HG03196 (cell line): ENCODE measurements at regions not wholly inside any gene's neighbourhood (a gene's known extent, or its start where the extent isn't known, plus 50 kb on each side); places are given as distances from the start of the nearest gene placed in this dataset.
"Not testable (repeated sequence)": the region's sequence is repeated elsewhere in the genome, so short reads cannot be mapped to it uniquely, and the experiment has no call there.

ENCODE experiments used
- ATAC-seq: cut with Tn5 transposase; IDR thresholded peaks from one replicate; pipeline ENCODE4 v1.9.1; 2021; ENCODE audit not compliant: unreplicated experiment

DNA sequence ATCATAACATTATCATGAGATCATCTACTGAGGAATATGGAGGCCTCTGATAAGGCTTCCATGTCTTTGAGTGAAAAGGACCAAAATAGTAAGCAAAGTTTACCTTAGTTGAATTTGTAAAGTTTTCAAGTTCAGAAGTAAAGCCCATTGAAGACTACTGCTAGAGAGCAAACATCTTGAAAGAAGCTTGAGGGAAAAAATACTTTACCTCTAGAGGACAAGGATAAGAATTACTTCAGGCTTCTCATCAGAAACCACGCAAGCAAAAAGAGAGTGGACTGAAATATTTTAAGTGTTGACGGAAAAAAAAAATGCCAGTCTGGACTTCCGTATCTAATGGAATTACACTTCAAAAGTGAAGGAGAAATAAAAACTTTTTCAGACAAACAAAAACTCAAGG, 114.3 kb downstream of the MPP7 start:
- no peak for ATAC-seq

DNA sequence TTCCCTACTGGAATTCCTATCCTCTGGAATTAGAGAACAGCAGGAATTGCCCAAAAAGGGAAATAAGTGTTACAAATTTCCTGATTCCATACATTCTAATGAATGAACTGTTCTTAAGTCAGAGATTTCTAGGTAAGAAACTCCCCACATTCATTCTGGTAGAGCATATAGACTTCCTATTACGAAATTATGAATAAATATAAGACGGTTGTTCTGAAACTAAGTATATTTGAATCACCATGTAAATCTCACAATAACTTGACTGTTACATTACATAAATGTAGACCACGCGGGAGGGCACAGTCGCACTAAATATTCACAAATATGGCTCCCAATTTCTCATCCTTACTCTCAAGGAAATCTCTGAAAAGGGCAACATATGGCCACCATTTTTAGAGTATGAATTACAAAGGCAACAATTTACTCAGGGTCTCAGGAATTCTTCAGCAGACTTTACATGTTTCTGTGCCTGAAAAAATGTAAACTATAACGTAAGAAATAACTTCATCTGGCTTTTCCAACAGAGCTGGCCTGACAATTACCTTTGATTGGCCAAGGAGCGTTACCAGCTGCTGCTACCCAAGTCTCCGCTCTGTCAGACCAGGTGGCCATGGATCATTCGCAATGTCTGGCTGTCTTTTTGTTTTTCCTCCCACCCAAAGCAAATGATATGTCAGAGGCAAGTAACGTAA, 115.8 kb downstream of the MPP7 start:
- ATAC-seq, result no peak

DNA sequence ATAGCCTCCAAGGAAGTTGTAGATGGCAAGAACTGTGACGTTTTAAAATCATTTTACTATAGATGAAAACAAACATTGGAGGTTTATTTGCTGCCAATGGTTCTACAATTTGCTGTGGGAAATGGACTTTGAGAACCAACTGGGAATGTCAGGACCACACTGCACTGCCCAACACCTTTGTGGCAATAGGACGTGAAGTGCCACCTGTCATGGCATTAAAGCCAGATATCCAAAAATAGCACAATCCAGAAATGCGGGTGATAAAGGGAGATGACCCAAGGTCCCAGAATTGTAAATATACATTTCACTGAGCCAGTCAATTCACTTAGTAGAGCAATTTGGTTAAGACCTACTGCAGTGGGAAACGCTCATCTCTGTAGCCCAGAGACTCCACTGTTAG, 116.4 kb downstream of the MPP7 start:
- no peak for ATAC-seq

DNA sequence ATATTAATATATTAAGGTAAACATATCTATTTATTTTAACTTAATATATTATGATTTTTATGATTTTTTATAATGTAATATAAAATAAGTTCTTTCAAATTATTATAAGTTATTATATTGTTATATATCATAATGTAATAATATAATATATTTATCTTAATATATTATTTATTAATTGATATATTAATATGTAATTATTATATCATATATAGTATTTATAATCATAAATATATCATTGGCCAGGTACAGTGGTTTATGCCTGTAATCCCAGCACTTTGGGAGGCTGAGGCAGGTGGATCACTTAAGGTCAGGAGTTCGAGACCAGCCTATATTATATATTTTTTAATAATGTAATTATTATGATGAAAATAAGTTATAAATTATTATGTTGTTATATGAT, 118.1 kb downstream of the MPP7 start:
- no peak for ATAC-seq

DNA sequence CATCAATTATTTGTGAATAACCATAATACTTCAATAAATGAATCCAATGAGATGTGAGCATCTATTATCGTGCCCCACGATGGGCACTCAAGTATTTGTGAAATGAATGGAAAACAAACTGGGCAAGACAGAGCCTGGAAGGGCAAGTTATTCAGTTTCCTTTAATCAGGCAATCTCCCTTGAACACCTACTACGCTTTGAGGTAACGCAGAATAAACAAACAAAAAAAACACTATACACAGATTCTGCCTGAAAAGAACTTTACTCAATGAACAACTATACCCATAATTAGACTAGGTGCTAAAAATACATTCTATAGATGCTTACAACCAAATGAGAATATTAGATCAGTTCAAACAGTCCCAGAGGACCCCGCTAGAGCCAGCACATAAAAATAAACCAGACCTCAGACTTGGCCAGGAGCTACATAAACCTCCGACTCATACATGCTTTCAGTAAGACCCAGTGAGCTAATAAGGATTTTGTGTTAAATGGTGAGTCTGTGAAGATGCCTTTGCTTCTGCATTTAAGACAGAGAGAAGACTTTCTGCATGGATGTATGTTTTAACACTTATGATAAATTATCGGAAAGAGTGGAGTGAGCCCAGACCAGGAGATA, 121.3 kb downstream of the MPP7 start:
- ATAC-seq, result no peak

DNA sequence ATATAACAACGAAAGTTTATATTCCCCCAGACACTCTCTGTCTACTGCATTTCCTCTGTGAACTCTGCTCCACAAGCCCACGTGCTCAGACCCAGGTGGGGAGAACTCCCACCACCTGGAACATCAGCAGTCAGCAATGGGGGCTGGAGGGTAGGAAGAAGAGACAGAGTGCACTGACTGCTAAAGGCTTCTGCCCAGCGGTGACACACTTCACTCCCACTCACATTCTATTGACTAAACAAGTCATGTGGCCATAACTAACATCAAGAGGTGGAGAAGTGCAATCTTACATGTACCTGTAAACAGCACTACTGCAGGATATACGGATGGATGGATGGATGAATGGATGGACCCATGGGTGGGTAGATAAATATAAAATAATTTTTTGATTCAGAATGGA, 122.2 kb downstream of the MPP7 start:
- no peak for ATAC-seq

DNA sequence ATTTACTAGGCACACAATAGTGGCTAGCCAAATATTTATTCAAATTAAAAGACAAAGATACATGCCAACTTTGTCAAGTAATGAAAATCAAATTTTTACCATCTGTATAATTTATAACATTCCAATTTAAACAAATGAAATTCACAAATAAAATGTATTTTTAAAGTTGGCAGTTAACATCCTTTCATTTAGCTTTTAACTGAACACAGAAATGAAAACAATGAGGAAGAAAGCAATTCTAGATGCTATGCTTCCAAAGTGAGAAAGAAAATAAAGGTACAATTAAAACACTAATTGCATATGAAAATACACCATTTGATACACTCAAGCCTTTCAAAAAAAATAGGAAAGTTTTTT, 123.1 kb downstream of the MPP7 start:
- no peak for ATAC-seq

DNA sequence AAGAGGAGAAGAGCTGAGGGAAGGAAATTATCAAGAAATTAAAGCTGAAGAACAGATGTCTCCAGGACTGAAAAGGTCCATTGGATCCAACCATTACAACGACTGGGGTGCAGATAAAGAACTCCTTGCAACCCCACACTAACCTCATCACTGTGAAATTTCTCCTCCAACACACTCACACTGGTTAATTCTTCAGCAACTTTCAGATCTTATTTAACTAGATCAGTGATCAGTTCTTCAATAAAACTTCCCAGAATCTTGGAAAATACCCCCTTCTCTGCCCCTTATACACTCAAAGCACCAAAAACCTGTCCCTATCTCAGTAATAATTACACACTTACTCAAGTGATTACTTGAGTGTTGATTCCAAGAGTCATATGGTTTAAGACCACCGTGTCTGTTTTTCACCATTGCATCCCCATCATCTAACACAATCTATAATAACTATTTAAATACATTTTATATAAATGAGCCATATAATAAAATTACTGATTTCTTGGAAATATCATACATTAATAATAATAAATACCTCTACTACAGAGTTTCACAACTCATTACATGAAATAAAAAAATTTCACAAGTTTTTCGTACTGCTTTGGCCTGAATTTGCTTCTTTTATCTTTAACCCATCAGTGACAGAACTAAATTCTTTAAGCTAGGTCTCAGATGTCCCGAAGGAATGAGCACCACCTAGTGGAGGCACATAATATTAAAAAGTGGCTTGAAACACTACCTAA, 123.7 kb downstream of the MPP7 start:
- ATAC-seq, result peak; percentile 63

DNA sequence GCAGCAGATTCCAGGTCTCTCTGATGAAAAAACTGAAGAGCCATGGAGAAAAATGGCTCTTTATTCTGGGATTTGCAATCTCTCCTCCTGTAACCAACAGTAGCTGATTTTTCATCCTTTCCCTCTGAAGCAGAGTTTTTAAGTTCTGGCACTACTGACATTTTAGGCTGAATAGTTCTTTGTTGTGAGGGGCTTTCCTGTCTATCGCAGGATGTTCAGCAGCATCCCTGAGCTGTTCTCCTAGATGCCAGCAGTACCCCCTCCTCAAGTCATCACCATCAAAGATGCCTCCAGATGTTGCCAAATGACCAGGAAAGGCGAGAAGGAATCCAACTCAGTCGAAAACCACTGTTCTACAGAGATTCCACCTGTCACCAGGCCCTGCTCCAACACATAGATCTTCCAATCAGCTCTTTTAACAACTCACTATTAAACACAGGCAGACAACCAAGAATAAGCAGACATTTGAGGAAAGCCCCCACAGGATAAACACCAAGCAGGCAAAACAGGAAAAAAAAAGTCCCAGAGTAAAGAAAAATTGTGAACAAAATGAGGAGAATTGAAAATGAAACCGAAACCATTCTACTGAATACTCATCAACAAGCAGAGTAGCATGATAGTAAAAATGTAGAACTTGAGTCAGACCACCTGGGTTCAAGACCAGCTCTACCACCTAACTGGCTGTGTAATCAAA, 124.8 kb downstream of the MPP7 start:
- no peak for ATAC-seq

DNA sequence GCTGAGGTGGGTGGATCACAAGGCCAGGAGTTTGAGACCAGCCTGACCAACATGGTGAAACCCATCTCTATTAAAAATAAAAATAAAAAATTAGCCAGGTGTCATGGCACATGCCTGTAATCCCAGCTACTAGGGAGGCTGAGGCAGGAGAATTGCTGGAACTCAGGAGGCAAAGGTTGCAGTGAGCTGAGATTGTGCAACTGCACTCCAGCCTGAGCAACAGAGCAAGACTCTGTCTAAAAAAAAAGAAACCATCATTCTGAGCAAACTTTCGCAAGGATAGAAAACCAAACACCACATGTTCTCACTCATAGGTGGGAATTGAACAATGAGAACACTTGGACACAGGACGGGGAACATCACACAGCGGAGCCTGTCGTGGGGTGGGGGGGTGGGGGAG, 126.4 kb downstream of the MPP7 start:
- not testable (repeated sequence) for ATAC-seq

DNA sequence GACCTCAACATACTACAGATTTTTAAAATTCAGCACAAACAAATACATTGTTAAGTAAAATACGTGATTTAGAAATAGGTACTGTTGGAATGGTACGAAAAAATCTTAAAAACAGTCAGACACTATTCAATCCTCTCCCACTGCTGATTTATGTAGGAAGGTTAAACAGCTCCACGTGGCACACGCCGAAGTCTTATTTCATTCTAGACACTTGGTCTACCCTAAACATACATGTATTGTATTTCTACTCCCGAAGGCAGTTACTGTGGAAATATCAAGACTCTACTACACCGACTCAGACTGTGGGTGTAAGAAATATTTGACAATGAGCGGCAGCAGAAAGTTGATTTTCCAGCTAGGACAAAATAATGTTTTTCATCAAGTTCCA, 130.6 kb downstream of the MPP7 start:
- ATAC-seq, result no peak

DNA sequence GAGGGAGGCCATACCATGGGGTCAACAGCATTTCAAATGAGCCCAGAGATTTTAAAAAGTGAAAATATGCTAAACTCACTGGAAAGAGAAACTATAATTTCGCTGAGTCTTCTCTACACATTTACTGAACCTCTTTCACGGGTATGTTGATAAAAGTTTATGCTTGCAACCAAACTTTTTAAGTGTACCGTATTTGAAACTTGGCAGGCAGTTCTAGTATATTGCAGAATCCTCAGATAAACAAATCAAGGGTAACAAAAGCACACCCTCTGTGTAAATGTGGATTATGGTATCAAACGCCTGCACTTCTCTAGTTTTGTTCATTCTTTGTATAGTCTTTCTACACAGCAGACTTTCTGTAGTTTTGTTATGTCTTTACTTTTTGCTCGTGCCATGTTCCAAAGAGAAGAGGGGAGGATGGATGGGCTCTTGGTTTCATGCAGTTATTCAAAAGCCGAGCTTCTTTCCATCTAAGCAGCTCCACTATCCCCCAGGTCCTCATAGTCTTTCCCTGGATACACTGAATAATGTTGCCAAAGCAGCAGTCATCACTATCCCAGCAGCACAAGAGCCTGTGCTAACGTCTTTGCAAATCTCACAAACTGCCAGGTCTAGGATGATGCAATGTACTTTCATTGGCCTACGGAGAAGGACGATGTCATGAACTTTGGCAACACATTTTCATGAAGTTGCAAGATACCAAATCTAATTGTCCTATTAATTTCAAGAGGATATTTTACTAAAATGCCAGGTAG, 131.2 kb downstream of the MPP7 start:
- ATAC-seq, result no peak

DNA sequence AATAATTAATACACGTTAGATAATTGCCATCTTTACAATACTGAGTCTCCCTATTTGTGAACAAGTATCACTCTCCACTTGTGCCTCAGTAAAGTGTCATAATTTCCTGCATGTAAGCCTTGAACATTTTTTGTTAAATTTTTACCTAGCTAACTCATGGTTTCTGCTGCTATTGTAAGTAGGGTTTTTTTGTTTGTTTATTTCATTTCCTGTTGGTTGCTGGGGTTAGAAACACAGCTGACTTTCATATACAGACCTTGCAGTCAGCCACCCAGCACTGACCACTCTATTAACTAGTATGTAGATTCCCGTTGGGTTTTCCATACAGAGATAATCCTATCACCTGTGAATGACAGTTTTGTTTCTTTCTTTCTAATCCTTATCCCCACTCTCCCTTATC, 133.3 kb downstream of the MPP7 start:
- peak; percentile 98 for ATAC-seq

DNA sequence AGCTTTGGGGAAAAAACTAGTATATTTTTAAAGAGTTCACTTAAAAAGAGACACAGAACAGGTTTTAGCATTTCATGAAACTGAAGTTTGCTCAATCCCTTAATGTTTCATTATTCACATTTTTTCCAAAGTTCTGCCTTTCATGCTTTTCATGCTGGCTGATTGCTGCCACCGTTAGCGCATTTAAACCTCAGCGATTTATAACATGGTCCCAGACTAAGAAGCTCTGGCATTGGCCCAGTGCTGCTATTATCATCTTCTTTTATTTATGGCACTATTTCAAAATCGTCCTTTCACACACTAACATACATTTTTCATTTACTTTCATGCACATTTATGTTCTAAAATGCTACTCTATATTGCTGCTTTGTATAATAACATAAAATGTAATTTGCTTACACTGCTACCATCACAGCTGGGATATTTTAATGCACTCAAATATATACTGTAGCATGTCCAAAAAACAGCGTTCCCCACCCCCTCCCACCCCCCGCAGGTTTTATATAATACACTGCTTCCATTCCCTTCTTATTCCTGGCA, 141.9 kb downstream of the MPP7 start:
- no peak for ATAC-seq

DNA sequence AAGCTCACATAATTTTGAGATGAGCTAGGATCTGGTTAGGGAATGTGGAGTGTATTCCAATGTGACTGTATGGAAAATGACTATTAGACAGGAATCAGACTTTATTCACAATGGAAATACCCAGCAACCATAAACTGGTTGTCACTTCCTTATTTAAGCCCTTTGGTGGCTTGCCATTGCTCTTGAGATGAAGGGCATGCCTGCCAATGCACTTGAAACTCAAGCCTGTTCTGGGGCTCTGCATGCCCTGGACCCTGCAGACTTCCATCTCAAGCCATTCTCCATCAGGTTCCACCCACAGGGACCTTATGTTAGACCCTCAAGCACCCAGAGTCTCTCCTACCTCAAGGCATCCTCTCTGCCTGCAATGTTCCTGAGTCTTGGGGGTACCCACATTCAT, 145.5 kb downstream of the MPP7 start:
- no peak for ATAC-seq

DNA sequence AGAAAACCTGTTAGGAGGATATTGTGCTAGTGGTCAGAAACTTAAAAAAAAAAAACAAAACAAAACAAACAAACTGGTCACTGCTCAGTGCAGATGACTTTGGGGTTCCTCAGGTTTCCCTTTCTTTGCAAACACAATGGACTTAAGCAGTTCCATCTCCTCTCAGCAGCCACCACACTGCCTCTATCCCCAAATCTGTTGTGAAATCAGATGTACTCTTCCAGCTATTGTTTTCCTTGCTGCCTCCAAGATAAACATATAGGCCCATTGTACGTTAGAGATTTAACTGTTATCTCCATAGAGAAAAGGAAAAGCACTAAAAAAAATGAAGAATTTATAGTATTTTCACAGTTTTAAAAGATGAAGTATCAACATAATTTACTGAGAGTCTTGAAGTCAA, 147.1 kb downstream of the MPP7 start:
- no peak for ATAC-seq

DNA sequence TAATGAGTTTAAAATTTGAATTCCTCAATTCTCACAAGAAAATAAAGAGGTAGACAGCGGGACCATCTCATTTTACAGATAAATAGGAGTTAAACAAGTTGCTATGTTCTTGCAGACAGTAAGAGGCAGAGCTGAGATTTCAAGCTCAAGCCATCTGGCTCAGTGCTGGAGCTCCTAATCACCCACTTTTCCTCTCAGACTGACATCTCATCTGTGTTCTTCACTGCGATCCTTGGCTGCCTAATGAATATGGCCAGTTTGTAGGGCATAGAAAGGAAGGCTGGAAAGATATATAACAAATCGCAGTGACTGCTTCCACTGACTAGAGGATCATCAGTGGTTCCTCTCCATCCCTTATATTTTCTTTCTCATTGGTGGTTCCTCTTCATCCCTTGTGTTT, 151.2 kb downstream of the MPP7 start:
- no peak for ATAC-seq

DNA sequence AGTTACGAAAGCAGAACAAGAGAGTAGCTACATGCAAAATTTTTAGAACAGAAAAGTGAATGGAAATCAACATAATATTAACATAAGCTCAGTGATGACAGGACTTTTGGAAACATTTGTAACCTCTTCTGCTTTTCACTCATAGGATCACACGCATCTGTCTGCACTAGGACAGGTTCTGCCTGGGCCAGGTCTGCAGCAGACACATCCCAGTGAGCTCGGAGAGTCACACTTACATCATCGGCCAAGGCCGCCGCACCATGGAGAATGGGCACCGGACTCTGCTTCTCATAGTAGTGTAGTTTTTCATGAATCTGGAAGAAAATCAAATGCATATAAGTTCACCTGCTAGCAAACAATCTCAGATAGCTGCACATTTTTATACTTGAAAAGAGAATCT, 150.9 kb upstream of the ODAD2 start:
- no peak for ATAC-seq

DNA sequence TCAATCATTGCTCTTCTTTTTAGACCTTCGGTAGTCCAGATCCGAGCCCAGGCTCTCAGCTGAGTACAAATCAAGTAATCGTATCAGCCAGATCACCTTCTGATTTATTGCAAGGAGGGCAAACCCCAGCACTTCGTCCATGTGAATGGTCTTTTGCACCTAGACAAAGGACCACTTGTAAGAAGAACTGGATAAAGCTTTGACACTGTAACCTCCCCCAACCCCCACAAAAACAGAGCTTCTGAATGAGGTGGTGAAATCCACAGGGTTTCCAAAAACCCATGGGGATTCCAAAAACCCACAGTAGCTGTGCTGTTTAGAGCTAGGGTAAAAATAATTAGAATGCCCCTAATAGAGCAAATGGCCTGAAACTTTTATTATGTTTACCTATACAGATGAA, 148.8 kb upstream of the ODAD2 start:
- ATAC-seq, result no peak

DNA sequence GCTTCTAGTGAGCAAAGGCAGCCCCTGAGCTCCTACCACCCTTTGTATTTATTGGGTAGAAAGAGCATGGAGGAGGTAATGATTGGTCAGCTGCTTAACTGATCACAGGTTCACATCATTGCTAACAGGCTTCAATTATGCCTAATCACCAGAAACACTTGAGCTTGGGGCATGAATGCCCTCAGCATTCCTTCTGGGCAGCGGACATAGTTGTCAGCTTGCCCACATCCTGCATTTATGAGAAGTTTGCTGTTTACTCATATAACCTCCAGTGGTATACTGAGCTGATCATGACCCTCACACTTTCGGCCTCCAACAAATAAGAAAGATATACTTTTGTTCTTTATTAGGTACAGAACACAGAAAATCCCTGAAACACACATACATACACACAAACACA, 140.3 kb upstream of the ODAD2 start:
- ATAC-seq, result no peak
